Fibroblast of skin of abdomen (primary cell): ENCODE measurements at regions not wholly inside any gene's neighbourhood (a gene's known extent, or its start where the extent isn't known, plus 50 kb on each side); places are given as distances from the start of the nearest gene placed in this dataset.

Experiments
- DNase-seq: peaks from one replicate; pipeline ENCODE4 v3.0.0-alpha.2; 2013

DNA sequence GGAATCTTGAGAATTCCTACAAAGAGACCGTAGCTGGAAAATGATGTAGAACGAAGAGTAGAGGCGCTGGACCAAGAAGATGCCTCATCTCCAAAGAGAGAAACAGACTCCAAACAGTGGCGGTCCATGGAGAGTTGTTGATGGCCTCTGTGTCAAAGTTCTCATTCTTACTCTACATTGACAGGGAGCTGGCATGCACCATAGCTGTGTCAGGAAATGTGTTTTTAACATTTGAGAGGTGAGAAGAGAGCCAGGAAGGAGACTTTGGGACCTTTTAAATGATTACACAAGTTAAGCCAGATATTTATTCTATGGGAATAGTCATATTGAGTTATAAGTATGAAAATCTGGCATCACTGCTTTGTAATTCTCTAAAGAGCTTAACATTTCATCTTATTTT lies 61.5 kb upstream of the FERD3L start:
- no peak for DNase-seq

DNA sequence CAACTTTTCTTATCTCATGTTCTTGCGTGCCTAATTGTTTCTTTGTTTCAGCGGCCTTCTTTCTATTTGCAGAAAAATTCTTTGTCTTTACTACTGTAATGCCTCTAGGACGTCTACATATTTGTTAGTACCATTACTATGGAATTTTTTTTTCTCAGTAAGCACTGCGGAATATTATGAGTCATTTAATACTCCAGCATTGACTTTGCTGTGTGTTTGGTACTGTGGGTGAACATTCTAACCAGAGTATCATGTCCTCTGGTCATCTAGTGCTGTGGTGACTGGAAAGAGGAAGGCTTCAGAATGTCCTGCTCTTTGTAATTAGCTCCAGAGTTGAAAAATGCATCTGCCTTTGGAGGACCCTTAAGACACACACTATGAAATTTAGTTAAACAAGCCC lies 58.5 kb upstream of the FERD3L start:
- no peak for DNase-seq

DNA sequence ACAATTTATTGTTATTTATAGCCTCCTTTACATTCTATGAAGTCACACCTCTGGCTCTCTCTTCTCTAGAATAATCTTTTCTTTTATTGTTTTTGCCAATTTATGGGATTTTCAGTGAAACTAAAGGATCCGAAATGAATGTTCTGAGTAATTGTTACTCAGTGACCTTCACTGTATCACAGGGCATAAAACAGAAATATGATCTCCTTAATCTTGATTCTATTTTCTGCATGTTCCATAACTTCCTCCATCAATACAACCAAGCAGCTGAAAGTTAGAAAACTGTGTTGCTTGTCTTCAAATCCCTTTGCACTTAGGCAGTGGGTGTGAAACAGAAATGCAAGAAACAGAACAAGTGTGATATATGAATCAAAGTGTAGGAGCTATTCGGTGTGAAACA lies 57.4 kb upstream of the FERD3L start:
- DNase-seq = no peak
